ENCODE measurements at regions not wholly inside any gene's neighbourhood (a gene's known extent, or its start where the extent isn't known, plus 50 kb on each side); places are given as distances from the start of the nearest gene placed in this dataset.

DNA sequence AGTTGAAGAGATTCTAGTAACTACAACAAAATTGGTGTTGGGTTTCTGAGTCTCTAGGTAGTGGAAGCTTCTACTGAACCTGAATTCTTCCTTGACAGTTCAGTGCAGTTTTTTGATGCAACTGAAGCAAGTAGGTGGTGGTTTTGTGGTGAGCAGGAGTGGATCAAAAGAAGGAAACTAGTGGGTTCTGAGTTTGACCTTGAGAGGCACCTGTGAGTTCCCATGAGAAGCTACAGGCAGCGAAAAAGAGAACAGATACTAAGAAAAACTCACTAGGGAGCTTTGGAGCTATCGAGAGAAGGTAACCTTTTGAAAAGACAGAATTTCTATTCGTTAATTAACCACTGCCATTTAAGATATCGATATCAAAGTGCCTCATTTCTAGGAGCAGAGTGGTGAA is 145.2 kb downstream of the PDHA2 start:
- ATAC-seq = no peak
- intact Hi-C loops (cut with DNase I) = no loop called here
- DNase-seq (ENCODE audit: missing footprints) = no peak

DNA sequence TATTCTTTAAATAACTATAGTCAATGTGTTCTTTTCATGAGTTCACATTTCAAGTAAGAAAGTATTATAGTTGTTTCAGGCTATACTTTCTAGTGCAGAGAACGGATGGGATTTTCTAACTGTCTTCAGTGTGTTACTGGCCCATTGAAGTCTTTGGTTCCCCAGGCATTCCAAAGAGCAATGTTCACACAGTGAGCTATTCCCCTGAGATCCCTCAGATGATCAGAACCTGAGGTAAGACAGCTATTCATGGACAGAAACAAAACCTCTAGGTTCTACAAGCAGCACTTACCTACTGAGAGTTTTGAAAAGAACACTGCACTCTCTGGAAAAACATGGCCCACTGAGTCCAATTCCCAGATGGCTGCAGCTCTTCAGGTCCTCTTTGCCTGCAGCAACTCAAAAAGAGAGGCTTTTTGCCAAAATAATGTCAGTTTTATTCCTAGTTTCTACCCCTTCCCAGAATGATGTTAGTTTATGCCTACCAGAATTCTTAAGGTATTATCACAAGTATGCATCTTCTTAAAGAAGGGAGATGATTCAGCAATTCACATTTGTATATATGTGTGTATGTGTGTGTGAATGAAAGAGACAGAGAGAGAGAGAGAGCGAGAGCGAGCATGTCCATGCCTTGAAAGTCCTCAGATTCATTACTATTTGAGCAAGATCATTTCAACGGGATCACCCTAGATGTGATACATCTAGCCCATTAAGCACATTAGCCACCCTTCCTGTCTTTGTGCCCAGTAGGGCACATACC is 146.1 kb downstream of the PDHA2 start:
- ATAC-seq (no peak), DNase-seq (ENCODE audit: missing footprints) (no peak)
- intact Hi-C loops (cut with DNase I) = no loop called here

DNA sequence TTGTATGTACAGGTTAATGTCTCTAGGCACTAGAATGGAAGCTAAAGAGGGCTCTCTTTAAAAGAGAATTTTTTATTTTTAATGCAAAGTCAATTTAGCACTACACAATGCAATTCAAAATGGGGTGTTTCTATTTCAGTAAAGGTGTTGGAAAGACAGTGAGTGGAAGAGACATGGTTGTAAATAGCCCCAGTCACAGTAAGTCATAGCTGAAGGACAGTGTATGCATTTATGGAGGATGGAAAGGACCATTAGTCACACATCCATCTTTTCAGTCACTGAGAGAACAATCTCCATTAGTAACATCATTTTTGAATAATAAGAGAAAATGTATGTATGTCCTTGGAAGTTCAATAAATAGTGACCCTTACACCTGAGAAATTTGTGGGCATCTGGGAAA is 148.0 kb downstream of the PDHA2 start:
- no peak for ATAC-seq

DNA sequence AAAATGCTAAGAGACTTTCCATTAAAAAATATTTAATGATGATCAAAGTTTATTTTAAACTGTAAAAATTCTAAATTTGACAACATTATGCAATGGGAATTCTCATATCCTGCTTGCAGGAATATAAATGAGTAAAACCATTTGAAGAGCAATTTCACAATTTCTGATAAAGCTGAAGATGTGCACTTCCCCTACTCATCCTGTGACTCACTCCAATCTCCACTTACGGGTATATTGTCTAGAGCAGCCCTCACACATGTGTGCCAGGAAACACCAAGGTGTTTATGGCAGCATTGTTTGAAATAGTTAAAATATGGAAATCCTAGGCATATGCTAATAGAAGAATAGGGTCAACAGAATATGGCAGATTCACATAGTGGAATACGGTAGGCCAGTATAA is 158.4 kb downstream of the PDHA2 start:
- DNase-seq (ENCODE audit: missing footprints) (no peak), ATAC-seq (no peak)
- intact Hi-C loops (cut with DNase I) = no loop called here

More for the DNA sequence above, 148.0 kb downstream of the PDHA2 start:
- intact Hi-C loops (cut with DNase I) = no loop called here
- no peak for DNase-seq (ENCODE audit: missing footprints)

DNA sequence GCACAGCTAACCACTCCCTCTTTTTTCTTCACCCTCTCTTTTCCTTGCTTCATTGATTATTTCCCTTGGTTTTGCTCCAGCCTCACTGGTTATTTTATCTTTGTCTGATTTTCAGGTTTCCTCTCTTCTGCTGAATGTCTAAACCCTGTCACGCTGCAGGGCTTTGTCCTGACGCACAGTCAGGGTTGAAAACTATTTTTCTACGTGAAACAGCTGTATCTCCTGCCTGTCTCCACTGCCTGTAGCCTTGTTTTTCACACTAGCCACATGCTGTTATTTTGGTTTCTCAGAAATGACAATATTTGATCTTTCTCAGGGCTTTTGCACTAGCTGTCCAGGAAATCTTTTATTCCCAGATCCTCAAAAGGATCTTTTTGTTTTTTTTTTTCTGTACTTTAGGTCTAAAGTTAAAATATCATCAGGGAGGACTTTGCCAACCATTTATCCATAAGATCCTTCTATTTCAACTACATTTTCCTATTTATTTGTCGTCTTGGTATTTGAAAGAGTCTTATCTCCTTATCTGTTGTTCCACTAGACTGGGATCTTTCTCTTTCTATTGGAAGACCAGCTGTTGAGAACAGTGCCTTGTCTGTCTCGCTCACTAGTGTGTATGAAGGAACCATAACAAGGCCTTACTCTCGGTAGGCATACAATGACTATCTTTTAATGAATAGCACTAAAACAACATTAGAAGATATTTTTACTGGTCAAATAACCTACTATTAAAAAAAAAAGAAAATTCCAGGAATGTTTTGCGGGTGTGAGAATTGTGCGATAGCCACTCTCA is 164.3 kb downstream of the PDHA2 start:
- DNase-seq (ENCODE audit: missing footprints) = no peak
- no peak for ATAC-seq
- intact Hi-C loops (cut with DNase I) = no loop called here

DNA sequence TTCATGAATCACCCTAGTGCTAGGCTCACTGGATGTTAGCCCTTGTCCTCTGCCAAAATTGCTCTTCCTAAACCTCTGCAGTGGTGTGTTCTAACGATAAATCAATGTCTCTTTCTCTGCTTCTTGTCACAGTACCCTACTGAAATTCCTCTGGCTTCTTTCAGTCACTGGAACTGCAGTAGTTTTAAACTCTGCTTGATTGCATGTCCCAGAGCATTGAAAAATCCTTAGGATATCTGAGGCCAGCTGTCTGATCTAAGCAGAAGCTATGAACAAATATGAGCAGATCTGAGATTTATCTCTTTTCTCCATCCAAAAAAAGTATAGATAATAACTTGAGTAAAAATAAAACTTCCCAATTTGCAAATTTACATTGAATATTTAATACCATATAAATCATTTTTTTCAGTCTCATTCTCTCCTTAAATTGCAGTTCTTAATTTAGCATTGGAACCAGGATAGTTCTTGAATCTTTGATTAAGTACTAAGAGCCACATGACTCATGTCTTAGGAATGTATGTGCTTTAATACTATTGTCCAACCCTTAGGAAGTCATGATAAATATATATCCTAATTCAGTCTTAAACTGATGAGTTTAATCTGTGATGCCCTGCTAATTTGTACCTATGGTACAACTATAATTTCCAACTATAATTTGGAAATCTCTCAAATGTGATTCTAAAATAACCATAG is 169.7 kb downstream of the PDHA2 start:
- ATAC-seq = no peak
- intact Hi-C loops (cut with DNase I) = no loop called here
- no peak for DNase-seq (ENCODE audit: missing footprints)

DNA sequence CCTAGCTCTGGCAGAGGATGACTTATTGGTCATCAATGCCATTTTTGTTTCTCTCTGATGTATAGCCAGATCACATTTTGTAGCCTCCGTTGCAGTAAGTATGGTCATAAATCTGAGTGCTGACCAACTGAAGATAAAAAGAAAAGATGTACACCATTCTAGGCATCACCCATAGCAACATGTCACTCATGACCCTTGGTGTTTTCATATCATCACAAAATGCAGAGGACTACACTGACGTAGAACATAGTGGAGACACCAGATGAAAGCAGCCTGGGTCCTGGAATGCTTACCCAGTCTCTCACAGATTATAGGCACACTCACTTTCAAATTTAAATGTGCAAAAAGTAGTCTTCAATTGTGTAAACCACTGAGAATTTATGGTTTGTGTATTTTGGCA is 172.8 kb downstream of the PDHA2 start:
- intact Hi-C loops (cut with DNase I) = no loop called here
- ATAC-seq = no peak
- no peak for DNase-seq (ENCODE audit: missing footprints)

DNA sequence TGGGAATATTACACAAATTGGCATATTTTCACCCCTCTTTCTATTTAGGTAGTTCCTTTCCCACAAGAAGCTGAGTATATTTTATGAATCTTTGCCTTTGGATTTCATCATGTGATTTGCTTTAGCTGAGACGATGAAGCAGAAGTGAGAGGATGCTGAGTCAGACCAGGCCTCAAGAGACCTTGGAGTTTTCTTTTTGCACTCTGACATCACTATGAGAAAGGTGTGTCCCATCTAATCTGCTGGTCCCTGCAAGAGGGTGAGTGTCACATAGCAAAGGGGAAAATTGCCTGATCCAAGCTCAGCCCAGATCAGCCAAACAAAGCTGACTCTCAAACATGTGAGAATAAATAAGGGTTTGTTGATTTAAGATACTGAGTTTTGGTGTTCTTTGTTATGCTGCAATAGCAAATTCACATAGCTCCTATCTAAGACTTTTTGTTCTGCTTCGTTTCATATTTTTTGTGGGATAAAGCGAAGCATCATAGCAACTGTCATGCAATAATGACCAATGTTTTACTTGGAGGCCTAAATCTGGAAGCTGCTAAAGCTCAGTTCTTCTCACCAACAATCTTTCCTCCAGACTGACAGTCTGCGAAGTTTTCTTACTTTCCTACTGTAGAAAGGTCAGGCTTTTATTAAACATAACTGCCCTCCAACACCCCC is 176.9 kb downstream of the PDHA2 start:
- DNase-seq (ENCODE audit: missing footprints) (no peak), ATAC-seq (peak; percentile 79)
- intact Hi-C loops (cut with DNase I) = no loop called here

DNA sequence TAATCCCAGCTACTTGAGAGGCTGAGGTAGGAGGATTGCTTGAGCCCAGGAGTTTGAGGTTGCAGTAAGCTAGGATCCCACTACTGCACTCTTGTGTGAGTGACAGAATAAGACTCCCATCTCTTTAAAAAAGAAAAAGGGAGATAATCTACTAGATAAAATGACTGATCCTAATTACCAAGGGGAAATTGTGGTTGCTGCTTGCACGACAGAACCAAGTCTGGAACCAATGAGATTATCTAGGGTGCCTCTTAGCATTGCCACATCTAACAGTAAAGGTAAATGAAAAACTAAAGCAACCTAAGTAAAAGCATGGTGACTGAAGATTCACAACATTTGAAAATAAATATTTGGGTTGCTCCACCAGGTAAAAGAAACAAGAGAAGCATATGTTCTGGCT is 185.1 kb downstream of the PDHA2 start:
- intact Hi-C loops (cut with DNase I) = no loop called here
- ATAC-seq (no peak), DNase-seq (ENCODE audit: missing footprints) (no peak)

DNA sequence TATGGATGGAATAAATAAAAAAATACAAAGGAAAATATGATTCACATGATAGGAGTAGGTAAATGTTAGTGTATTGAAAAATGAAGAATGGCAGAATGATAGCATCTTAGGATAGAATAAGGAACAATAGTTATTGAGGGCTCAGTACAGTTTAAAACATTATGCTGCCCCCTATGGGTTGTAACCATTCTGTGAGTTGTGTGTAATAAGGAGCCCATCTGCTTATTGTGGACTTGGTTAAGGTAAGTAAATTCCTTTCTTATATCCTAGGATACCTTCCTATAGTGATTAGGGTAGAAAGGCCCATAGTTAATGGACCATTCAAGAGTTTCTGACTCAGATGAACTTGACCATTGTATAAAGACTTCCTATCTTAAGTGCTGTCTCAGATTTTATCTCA is 195.8 kb downstream of the PDHA2 start:
- ATAC-seq = no peak
- intact Hi-C loops (cut with DNase I) = loop anchor here (5.0 kb wide), 1 partner anchor 868 kb away; no protein-coding TSS in a partner anchor
- DNase-seq (ENCODE audit: missing footprints) = no peak

DNA sequence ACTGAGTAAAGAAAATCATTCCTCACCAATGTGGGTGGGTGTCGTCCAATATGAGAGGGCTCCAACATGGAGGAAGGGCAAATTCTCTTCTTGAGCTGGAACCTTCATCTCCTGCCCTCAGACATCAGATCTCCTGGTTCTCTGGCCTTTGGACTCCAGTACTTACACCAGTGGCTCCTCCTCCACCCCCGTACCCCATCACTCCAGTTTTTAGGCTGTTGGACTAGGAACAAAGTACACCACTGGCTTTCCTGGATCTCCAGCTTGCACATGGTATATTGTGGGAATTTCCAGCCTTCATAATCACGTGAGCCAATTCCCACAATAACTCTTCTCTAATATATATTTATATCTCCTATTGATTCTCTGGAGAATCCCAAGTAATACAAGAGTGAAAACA is 196.9 kb downstream of the PDHA2 start:
- ATAC-seq (no peak), DNase-seq (ENCODE audit: missing footprints) (no peak)
- intact Hi-C loops (cut with DNase I) = loop anchor here (5.0 kb wide), 1 partner anchor 869 kb away; no protein-coding TSS in a partner anchor

DNA sequence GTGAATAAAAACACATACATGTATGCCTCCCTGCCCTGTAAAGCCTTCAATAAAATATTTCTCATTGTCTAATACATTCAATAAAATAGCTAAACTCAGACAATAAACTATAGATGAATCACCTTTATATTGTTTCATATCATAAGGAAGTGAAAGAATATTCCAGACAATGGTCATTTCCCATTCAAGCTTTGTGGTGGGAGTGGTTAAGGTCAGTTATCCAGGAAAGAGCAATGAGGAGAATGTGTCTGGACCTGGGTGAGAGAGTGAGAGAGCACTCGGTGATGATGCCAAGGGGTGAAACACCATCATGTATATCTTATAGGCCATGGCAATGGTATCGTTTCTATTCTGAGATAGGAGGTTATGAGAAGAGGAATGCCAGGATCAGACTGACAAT is 197.8 kb downstream of the PDHA2 start:
- ATAC-seq (no peak), DNase-seq (ENCODE audit: missing footprints) (no peak)
- intact Hi-C loops (cut with DNase I) = loop anchor here (5.0 kb wide), 1 partner anchor 870 kb away; no protein-coding TSS in a partner anchor

DNA sequence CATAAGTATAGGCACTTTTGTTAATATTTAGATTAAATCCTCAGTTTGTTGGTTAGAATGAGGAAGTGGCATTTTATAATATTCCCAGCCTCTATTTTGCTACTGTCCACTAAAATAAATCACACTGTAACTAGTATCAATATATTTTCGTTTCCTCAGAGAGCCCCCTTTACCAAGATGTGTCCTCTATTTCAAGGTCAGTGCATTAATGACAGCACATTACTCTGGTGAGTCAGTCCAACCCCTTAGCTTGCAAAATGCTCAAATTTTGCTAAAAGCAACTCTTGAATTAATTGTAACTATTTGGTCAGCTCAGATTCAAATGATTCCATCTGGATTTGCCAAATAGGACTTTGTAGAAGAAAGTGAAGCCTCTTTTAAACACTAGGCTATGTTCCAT is 199.3 kb downstream of the PDHA2 start:
- no peak for ATAC-seq
- no peak for DNase-seq (ENCODE audit: missing footprints)
- intact Hi-C loops (cut with DNase I) = loop anchor here (5.0 kb wide), 1 partner anchor 872 kb away; no protein-coding TSS in a partner anchor

DNA sequence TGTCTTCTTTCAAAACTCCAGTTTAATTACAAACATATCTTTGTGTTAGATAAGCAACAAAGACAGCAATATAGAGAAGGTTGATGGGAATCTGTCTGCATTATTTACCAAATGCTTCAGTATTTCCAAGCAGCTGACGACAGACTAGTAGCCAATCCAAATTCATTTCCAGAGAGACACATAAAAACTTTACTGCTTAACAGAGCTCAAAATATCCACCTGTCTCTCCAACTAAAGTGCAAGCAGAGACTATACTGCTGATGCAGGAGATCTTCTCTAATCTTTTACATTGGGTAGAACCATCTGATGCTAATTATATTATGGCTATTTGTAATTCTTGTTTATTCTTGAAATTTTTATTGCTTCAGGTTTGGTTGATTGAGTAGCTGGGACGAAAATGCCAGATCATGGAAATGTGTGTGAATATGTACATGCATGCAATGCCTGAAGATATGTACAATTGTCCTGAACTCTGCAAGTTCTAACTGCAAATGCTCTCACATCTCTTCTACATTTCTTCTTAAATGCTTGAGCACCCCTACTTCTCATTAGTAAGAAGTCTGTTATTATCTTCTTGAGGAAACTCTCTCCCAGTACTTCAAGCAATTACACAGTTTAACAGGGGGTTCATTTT is 200.0 kb downstream of the PDHA2 start:
- DNase-seq (ENCODE audit: missing footprints) (no peak), ATAC-seq (no peak)
- intact Hi-C loops (cut with DNase I) = loop anchor here (5.0 kb wide), 1 partner anchor 873 kb away; no protein-coding TSS in a partner anchor

DNA sequence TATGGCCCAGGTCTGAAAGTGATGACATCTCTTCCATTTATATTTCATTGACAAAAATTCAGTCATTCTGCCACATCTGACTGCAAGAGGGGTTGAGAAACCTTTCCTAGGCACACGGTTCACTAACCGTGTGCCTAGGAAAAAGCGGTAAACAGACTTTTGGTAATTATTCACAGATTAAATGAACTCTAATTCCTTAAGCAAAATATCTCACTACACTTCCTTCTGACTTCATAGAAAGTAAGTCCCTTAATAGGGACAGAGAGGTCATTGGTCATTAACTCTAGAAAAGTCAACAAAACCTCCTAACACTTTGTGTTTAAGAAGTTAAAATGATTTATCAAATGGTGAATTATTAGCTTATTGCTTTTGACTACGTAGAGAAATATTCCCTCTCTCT is 205.1 kb downstream of the PDHA2 start:
- no peak for DNase-seq (ENCODE audit: missing footprints)
- ATAC-seq = no peak
- intact Hi-C loops (cut with DNase I) = no loop called here

DNA sequence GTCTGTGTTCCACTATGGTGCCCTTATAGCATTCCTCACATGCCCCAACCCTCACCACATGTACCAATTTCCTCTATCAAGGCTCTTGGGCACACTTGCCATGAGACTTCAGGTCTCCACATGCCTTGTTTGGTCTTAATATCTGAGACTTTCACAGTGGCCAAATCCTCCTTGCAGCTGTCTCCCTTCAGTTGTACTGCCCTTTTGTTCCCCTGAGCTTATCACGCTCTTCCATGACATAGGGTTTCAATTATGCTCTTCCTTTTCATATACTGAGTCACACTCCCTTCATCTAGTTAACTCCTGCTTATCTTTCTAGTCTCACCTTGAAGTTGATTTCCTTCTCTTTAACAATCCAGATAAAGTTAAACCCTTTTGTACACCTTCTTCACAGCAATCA is 212.9 kb downstream of the PDHA2 start:
- DNase-seq (ENCODE audit: missing footprints) (no peak), ATAC-seq (no peak)
- intact Hi-C loops (cut with DNase I) = no loop called here

DNA sequence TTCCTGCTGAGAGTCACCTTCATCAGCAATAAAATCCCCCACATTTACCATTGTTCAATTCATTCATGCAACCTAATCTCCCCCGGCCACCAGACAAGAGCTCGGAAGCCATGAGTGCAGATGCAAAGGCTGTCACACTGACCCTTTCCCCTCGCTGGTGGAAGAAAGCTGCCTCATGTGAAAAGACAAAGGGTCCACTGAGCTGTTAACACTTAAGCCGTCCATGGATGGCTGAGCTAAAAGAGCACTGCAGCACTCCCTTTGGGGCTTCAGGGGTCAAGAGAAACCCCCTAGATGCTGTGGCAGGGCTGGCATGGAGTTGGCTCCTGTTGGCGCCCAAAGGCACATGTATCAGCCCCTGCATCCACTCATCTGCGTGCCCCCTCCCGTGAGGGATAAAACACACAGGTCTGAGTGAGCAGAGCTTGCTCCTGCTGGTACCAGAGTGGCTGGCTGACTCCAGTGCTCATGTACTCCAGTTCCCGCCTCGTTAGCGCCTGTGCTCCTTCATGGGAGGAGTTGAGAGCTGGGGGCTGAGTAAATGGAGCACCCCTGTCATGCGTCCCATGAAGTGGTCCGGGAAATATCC is 216.5 kb downstream of the PDHA2 start:
- DNase-seq (ENCODE audit: missing footprints) (no peak), ATAC-seq (no peak)
- intact Hi-C loops (cut with DNase I) = no loop called here

DNA sequence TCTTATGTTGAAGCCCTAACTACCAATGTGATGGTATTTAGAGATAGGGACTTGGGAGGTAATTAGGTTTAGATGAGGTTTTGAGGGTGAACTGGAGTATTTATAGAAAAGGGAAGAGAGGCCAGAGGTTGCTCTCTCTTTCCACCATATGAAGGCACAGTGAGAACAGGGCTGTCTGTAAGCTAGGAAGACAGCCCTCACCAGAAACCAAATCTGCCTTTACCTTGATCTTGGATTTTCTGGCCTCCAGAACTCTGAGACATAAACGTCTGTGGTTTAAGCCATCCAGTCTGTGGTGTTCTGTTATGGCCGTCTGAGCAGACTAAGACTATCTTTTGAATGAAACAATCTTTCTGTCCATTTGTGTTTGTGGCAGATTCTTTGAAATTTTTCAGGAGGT is 223.7 kb downstream of the PDHA2 start:
- no peak for ATAC-seq
- intact Hi-C loops (cut with DNase I) = no loop called here
- no peak for DNase-seq (ENCODE audit: missing footprints)
